Fibroblast of lung (primary cell): ENCODE measurements at regions not wholly inside any gene's neighbourhood (a gene's known extent, or its start where the extent isn't known, plus 50 kb on each side); places are given as distances from the start of the nearest gene placed in this dataset.

Experiments used
- DNase-seq, 2 donors: peaks; one replicate each; pipeline versions ENCODE4 v3.0.0 to v3.0.0-alpha.2; 2010; ENCODE audit warnings: low read depth in 2 of 2
- H2AFZ ChIP-seq: 2 replicates; pipeline ENCODE4 v1.5.1; 2012; ENCODE audit warnings: low read length, control low read depth, inconsistent platforms
- H3K27ac ChIP-seq: 2 replicates; pipeline ENCODE4 v1.5.1; 2011; ENCODE audit warnings: low read length, control low read depth; ENCODE audit not compliant: insufficient read depth
- H3K27me3 ChIP-seq: 2 replicates; pipeline ENCODE4 v1.5.1; 2011; ENCODE audit warnings: mild to moderate bottlenecking, low read length; ENCODE audit not compliant: control insufficient read depth, insufficient read depth
- H3K36me3 ChIP-seq: 2 replicates; pipeline ENCODE4 v1.5.1; 2011; ENCODE audit warnings: low read length; ENCODE audit not compliant: control insufficient read depth, insufficient read depth
- H3K4me1 ChIP-seq: 2 replicates; pipeline ENCODE4 v1.5.1; 2011; ENCODE audit warnings: low read length; ENCODE audit not compliant: control insufficient read depth, insufficient read depth; ENCODE audit errors: extremely low read depth
- H3K4me2 ChIP-seq: 2 replicates; pipeline ENCODE4 v1.5.1; 2011; ENCODE audit warnings: low read length, control low read depth; ENCODE audit not compliant: insufficient read depth; ENCODE audit errors: extremely low read depth
- H3K4me3 ChIP-seq, 4 experiments: fragments of 200-600 bp in 1 of 4; sonication (generic) in 1 of 4; replicated peaks in 1 of 4; 2 replicates each; pipeline ENCODE4 v1.5.1; 2011 to 2016; ENCODE audit warnings: low read length in 4 of 4, low read depth in 3 of 4, mild to moderate bottlenecking in 3 of 4, control low read depth in 2 of 4, inconsistent platforms in 1 of 4, mixed read lengths in 1 of 4; ENCODE audit not compliant: insufficient read depth in 1 of 4; ENCODE audit errors: control extremely low read depth in 1 of 4
- H3K79me2 ChIP-seq: 2 replicates; pipeline ENCODE4 v1.5.1; 2012; ENCODE audit warnings: mild to moderate bottlenecking, low read length, inconsistent platforms; ENCODE audit not compliant: control insufficient read depth, insufficient read depth
- H3K9ac ChIP-seq: 2 replicates; pipeline ENCODE4 v1.5.1; 2011; ENCODE audit warnings: mild to moderate bottlenecking, low read length, control low read depth; ENCODE audit not compliant: insufficient read depth
- H3K9me3 ChIP-seq: 2 replicates; pipeline ENCODE4 v1.5.1; 2012; ENCODE audit warnings: low read depth, low read length; ENCODE audit not compliant: control insufficient read depth, insufficient read depth
- H4K20me1 ChIP-seq: 2 replicates; pipeline ENCODE4 v1.5.1; 2011; ENCODE audit warnings: low read length; ENCODE audit not compliant: control insufficient read depth, insufficient read depth; ENCODE audit errors: extremely low read depth
- EZH2 ChIP-seq: IDR thresholded peaks from 2 replicates; pipeline ENCODE4 v1.5.1; 2012; ENCODE audit warnings: low read length, control low read depth, mild to moderate bottlenecking; ENCODE audit errors: missing control alignments
- TF ChIP-seq, protein P1 (sequence below), 2 donors: IDR thresholded peaks in 1 of 2; conservative IDR thresholded peaks in 1 of 2; 1 replicate in 1 of 2; 2 replicates in 1 of 2; pipeline ENCODE4 v1.5.1; 2011 to 2012; ENCODE audit warnings: low read length in 2 of 2, control low read depth in 1 of 2, inconsistent platforms in 1 of 2, low read depth in 1 of 2, mild to moderate bottlenecking in 1 of 2

DNA sequence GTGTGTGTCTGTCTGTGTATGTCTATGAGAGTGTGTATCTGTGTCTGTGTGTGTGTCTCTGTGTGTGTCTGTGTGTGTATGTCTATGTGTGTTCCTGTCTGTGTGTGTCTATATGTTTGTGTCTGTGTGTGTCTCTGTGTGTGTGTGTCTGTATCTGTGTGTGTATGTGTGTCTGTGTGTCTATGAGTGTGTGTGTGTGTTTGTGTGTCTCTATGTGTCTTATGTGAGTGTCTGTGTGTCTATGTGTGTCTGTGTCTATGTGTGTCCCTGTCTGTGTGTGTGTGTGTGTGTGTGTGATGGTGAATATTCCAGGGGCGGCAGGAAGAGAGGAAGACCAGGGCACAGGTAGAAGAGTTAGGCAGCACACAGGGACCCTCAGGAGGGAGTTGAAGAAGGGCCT lies 173.2 kb downstream of the MYCN start:
- Histone ChIP-seq H2AFZ (no peak overlapping the region), H3K4me1 (no peaks in the 10 kb centered on the region), H3K27ac (no peak overlapping the region), H3K79me2 (no peaks in the 10 kb centered on the region), H3K9me3 (no peaks in the 10 kb centered on the region), H3K27me3 (no peaks in the 10 kb centered on the region), H3K36me3 (no peaks in the 10 kb centered on the region), H3K4me2 (no peak overlapping the region), H4K20me1 (no peaks in the 10 kb centered on the region), H3K4me3 (no peak overlapping the region), H3K9ac (no peak overlapping the region)
- TF ChIP-seq, protein P1, sequence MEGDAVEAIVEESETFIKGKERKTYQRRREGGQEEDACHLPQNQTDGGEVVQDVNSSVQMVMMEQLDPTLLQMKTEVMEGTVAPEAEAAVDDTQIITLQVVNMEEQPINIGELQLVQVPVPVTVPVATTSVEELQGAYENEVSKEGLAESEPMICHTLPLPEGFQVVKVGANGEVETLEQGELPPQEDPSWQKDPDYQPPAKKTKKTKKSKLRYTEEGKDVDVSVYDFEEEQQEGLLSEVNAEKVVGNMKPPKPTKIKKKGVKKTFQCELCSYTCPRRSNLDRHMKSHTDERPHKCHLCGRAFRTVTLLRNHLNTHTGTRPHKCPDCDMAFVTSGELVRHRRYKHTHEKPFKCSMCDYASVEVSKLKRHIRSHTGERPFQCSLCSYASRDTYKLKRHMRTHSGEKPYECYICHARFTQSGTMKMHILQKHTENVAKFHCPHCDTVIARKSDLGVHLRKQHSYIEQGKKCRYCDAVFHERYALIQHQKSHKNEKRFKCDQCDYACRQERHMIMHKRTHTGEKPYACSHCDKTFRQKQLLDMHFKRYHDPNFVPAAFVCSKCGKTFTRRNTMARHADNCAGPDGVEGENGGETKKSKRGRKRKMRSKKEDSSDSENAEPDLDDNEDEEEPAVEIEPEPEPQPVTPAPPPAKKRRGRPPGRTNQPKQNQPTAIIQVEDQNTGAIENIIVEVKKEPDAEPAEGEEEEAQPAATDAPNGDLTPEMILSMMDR (conservative IDR thresholded peaks at IDR 0.05 in 1 of 2, IDR thresholded peaks at IDR 0.05 in 1 of 2; ENCODE audit: low read depth in 1 of 2, low read length in 2 of 2), result no peak
- TF ChIP-seq EZH2, result no peak
- DNase-seq, result no peak

DNA sequence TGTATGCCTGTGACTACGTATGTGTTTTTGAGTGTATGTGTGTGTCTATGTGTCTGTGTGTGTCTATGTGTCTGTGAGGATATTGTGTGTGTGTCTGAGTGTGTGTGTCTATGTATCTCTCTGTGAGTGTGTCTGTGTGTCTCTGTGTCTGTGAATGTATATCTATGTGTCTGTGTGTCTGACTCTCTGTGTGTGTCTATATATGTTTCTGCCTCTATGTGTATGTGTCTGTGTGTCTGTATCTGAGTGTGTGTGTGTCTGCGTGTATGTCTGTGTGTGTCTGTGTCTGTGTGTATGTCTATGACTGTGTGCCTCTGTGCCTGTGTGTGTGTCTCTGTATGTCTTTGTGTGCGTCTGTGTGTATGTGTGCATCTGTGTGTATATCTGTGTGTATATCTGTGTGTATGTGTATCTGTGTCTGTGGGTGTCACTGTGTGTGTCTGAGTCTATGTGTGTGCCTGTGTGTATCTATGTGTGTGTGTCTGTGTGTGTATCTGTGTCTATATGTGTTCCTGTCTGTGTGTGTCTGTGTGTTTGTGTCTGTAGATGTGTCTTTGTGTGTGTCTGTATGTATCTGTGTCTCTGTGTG lies 172.7 kb downstream of the MYCN start:
- Histone ChIP-seq H3K9me3 (no peaks in the 10 kb centered on the region), H3K27me3 (no peaks in the 10 kb centered on the region), H3K4me3 (no peak overlapping the region), H3K9ac (no peak overlapping the region), H3K79me2 (no peaks in the 10 kb centered on the region), H3K27ac (no peak overlapping the region), H4K20me1 (no peaks in the 10 kb centered on the region), H3K4me2 (no peak overlapping the region), H3K4me1 (no peaks in the 10 kb centered on the region), H2AFZ (no peak overlapping the region), H3K36me3 (no peaks in the 10 kb centered on the region)
- TF ChIP-seq EZH2, result no peak
- TF ChIP-seq, protein P1 (conservative IDR thresholded peaks at IDR 0.05 in 1 of 2, IDR thresholded peaks at IDR 0.05 in 1 of 2; ENCODE audit: low read depth in 1 of 2, low read length in 2 of 2), result no peak
- DNase-seq, result no peak

DNA sequence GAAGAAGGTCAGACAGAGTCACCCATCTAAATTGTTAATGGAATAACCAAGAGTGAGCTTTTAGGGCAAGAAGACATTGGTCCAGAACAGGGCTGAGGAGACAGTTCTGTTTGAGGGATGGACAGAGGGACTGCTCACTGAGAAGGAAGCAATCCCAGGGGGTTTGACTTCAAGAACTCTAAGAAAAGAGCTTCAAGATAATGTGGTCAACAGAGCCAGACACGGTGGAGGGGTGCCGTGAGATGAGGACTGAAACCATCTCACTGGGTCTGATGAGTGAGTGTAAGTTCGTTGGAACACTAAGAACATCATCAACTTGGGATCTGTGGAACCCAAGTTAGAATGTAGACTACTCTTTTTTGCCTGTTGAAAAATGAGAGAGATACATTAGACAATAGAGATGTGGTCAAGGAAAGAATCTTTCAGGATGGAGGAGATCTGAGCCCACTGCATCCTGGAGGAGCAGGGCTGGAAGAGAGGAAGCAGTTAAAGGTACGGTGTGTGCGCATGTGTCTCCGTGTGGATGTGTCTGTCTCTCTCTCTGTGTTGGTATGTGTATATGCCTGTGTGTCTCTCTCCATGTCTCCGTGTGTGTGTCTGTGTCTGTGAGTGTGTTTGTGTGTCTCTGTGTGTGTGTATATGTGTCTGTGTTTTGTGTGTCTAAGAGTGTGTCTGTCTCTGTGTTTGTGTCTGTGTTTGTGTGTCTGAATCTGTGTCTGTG lies 172.1 kb downstream of the MYCN start:
- Histone ChIP-seq H3K9ac (no peak overlapping the region), H3K9me3 (no peaks in the 10 kb centered on the region)
- TF ChIP-seq, protein P1 (conservative IDR thresholded peaks at IDR 0.05 in 1 of 2, IDR thresholded peaks at IDR 0.05 in 1 of 2; ENCODE audit: low read depth in 1 of 2, low read length in 2 of 2), result no peak
- no peak for TF ChIP-seq EZH2

More for the DNA sequence above, 172.1 kb downstream of the MYCN start:
- no peaks in the 10 kb centered on the region for H3K36me3 ChIP-seq
- H3K27me3 ChIP-seq, result no peaks in the 10 kb centered on the region
- no peak for DNase-seq
- H3K4me1 ChIP-seq, result no peaks in the 10 kb centered on the region
- no peaks in the 10 kb centered on the region for H3K79me2 ChIP-seq
- H3K27ac ChIP-seq, result no peak overlapping the region
- no peak overlapping the region for H3K4me2 ChIP-seq
- H4K20me1 ChIP-seq, result no peaks in the 10 kb centered on the region
- no peak overlapping the region for H3K4me3 ChIP-seq
- no peak overlapping the region for H2AFZ ChIP-seq
